PC-3 (cell line): ENCODE measurements at regions not wholly inside any gene's neighbourhood (a gene's known extent, or its start where the extent isn't known, plus 50 kb on each side); places are given as distances from the start of the nearest gene placed in this dataset.

Experiments
- ATAC-seq: fragments of 200-7000 bp; cut with Tn5 transposase; 2 replicates; pipeline ENCODE4 v1.9.1; 2020; ENCODE audit warnings: mild to moderate bottlenecking, moderate library complexity
- BruUV-seq: library from RNA; stranded (reverse); fragments of 400-500 nt; replicated peaks from 2 replicates; lab custom pipeline; 2021; lab: Mats Ljungman, UMichigan
- CTCF ChIA-PET: fragments of 300-600 bp; sonication (Branson Sonifier 250); formaldehyde crosslinking; loops from one replicate; lab custom pipeline; 2022; ENCODE audit warnings: antibody characterized with exemption; lab: Charles Lee
- POLR2A ChIA-PET: fragments of 300-600 bp; sonication (Branson Sonifier 250); formaldehyde crosslinking; loops from one replicate; lab custom pipeline; 2022; ENCODE audit warnings: antibody characterized with exemption; ENCODE audit not compliant: unreplicated experiment; lab: Charles Lee
- DNase-seq: peaks from one replicate; pipeline ENCODE4 v3.0.0-alpha.2; 2015
- H2AFZ ChIP-seq: fragments of 300-600 bp; sonication (generic); 2 replicates; pipeline ENCODE4 v1.6.0; 2016; ENCODE audit warnings: antibody characterized with exemption, low read length
- H3F3A ChIP-seq: fragments of 300-600 bp; sonication (generic); one replicate; pipeline ENCODE4 v1.6.0; 2017; ENCODE audit warnings: antibody characterized with exemption, low read length, control low read depth, mild to moderate bottlenecking; ENCODE audit not compliant: unreplicated experiment
- H3K27ac ChIP-seq: fragments of 300-600 bp; sonication (generic); 2 replicates; pipeline ENCODE4 v1.5.1; 2016; ENCODE audit warnings: mild to moderate bottlenecking, low read length
- H3K27me3 ChIP-seq: fragments of 300-600 bp; sonication (generic); 2 replicates; pipeline ENCODE4 v1.6.1; 2016; ENCODE audit warnings: low read length, mixed read lengths
- H3K36me3 ChIP-seq: fragments of 300-600 bp; sonication (generic); 2 replicates; pipeline ENCODE4 v1.6.1; 2016; ENCODE audit warnings: low read depth, mixed run types, low read length, mixed read lengths
- H3K4me1 ChIP-seq: fragments of 300-600 bp; sonication (generic); 2 replicates; pipeline ENCODE4 v1.5.1; 2016; ENCODE audit warnings: low read length; ENCODE audit not compliant: insufficient read depth
- H3K4me2 ChIP-seq: fragments of 300-600 bp; sonication (generic); 2 replicates; pipeline ENCODE4 v1.6.0; 2016; ENCODE audit warnings: low read length
- H3K4me3 ChIP-seq: fragments of 300-600 bp; sonication (generic); 2 replicates; pipeline ENCODE4 v1.5.1; 2016; ENCODE audit warnings: mild to moderate bottlenecking, low read length, mixed read lengths
- H3K79me2 ChIP-seq: fragments of 300-600 bp; sonication (generic); 2 replicates; pipeline ENCODE4 v1.6.1; 2017; ENCODE audit warnings: low read length, mixed read lengths
- H3K9ac ChIP-seq: fragments of 300-600 bp; sonication (generic); 2 replicates; pipeline ENCODE4 v1.6.0; 2016; ENCODE audit warnings: mild to moderate bottlenecking, low read length
- H3K9me2 ChIP-seq: fragments of 300-600 bp; sonication (generic); replicated peaks from 2 replicates; pipeline ENCODE4 v1.6.1; 2016; ENCODE audit warnings: mixed run types, low read length, mixed read lengths
- H3K9me3 ChIP-seq: fragments of 300-600 bp; sonication (generic); 2 replicates; pipeline ENCODE4 v1.6.1; 2016; ENCODE audit warnings: low read length, mixed read lengths
- H4K20me1 ChIP-seq: fragments of 300-600 bp; sonication (generic); 2 replicates; pipeline ENCODE4 v1.6.1; 2016; ENCODE audit warnings: low read length, mixed read lengths
- CTCF ChIP-seq: fragments of 300-600 bp; sonication (generic); conservative IDR thresholded peaks from 2 replicates; pipeline ENCODE4 v1.5.1; 2017; ENCODE audit warnings: antibody characterized with exemption, low read depth, mild to moderate bottlenecking, low read length
- EZH2 ChIP-seq: fragments of 300-600 bp; sonication (generic); IDR thresholded peaks from one replicate; pipeline ENCODE4 v1.6.1; 2017; ENCODE audit warnings: antibody characterized with exemption, mild to moderate bottlenecking, low read length; ENCODE audit not compliant: unreplicated experiment
- EZH2phosphoT487 ChIP-seq: fragments of 300-600 bp; sonication (generic); IDR thresholded peaks from 2 replicates; pipeline ENCODE4 v1.6.1; 2018; ENCODE audit warnings: mild to moderate bottlenecking, antibody characterized with exemption, low read length, borderline replicate concordance
- intact Hi-C: fragments of 100-400 bp; cut with micrococcal nuclease; formaldehyde crosslinking; loops from 2 replicates; pipeline ENCODE4 v1.9.0; 2023

- DNase-seq = no peak
- Histone ChIP-seq H4K20me1 (no peaks in the 10 kb centered on the region), H3K27ac (no peak overlapping the region), H3K9me2 (no peaks in the 10 kb centered on the region), H3F3A (no peaks in the 10 kb centered on the region), H3K4me1 (no peaks in the 10 kb centered on the region), H3K27me3 (no peaks in the 10 kb centered on the region), H3K4me3 (no peak overlapping the region), H2AFZ (no peak overlapping the region), H3K36me3 (no peaks in the 10 kb centered on the region), H3K79me2 (no peaks in the 10 kb centered on the region), H3K9ac (no peak overlapping the region), H3K9me3 (no peaks in the 10 kb centered on the region), H3K4me2 (no peak overlapping the region)
- ChIA-PET CTCF (no interaction called here), POLR2A (no interaction called here)
- no peak for TF ChIP-seq CTCF
- TF ChIP-seq EZH2phosphoT487 = no peak
- TF ChIP-seq EZH2 = no peak
- no peak for ATAC-seq
- no TSS peak for BruUV-seq
- intact Hi-C loops = no loop called here
Observed at GRCh38 chr3:105137911-105138310, 228.8 kb upstream of the ALCAM start.

GRCh38 chr3:105139881-105140560, 226.7 kb upstream of the ALCAM start:
- no peak overlapping the region for H3K4me3 ChIP-seq
- no peak overlapping the region for H3K4me2 ChIP-seq
- no peaks in the 10 kb centered on the region for H3K9me3 ChIP-seq
- no peaks in the 10 kb centered on the region for H3F3A ChIP-seq
- H4K20me1 ChIP-seq = no peaks in the 10 kb centered on the region
- ATAC-seq = no peak
- no peaks in the 10 kb centered on the region for H3K9me2 ChIP-seq
- no peak for DNase-seq
- H3K79me2 ChIP-seq = no peaks in the 10 kb centered on the region
- no peaks in the 10 kb centered on the region for H3K4me1 ChIP-seq
- no peak overlapping the region for H3K9ac ChIP-seq
- intact Hi-C loops = no loop called here
- TF ChIP-seq CTCF = no peak
- no peak for TF ChIP-seq EZH2phosphoT487
- TF ChIP-seq EZH2 = no peak
- H3K27me3 ChIP-seq = no peaks in the 10 kb centered on the region
- H3K27ac ChIP-seq = no peak overlapping the region
- ChIA-PET POLR2A (no interaction called here), CTCF (no interaction called here)
- H2AFZ ChIP-seq = no peak overlapping the region
- BruUV-seq = no TSS peak
- no peaks in the 10 kb centered on the region for H3K36me3 ChIP-seq

- no peaks in the 10 kb centered on the region for H3K79me2 ChIP-seq
- no peaks in the 10 kb centered on the region for H3K27me3 ChIP-seq
- TF ChIP-seq EZH2 (no peak), CTCF (no peak), EZH2phosphoT487 (no peak)
- H3K9me3 ChIP-seq = no peaks in the 10 kb centered on the region
- no peak for DNase-seq
- no peaks in the 10 kb centered on the region for H4K20me1 ChIP-seq
- no peaks in the 10 kb centered on the region for H3K9me2 ChIP-seq
- BruUV-seq = no TSS peak
- H3K4me3 ChIP-seq = no peak overlapping the region
- no peak overlapping the region for H2AFZ ChIP-seq
- no peak overlapping the region for H3K9ac ChIP-seq
- no peak overlapping the region for H3K4me2 ChIP-seq
- ChIA-PET POLR2A (no interaction called here), CTCF (no interaction called here)
- no peaks in the 10 kb centered on the region for H3F3A ChIP-seq
- H3K36me3 ChIP-seq = no peaks in the 10 kb centered on the region
- no peaks in the 10 kb centered on the region for H3K4me1 ChIP-seq
- H3K27ac ChIP-seq = no peak overlapping the region
- ATAC-seq = no peak
- intact Hi-C loops = no loop called here
Observed at GRCh38 chr3:105140899-105141367, 225.8 kb upstream of the ALCAM start.
